OCI-LY1 (cell line): ENCODE measurements at regions not wholly inside any gene's neighbourhood (a gene's known extent, or its start where the extent isn't known, plus 50 kb on each side); places are given as distances from the start of the nearest gene placed in this dataset.

Experiments
- EZH2 ChIP-seq: fragments of 200-600 bp; sonication (generic), shearing (Covaris generic); IDR thresholded peaks from 2 replicates; pipeline ENCODE4 v1.8.0; 2017; ENCODE audit warnings: borderline replicate concordance, mixed run types, mild to moderate bottlenecking, antibody characterized with exemption, low read length, moderate library complexity, mixed read lengths
- TF ChIP-seq, protein P1 (sequence below): fragments of 200-600 bp; sonication (generic), shearing (Covaris generic); IDR thresholded peaks from 2 replicates; pipeline ENCODE4 v1.5.1; 2017; ENCODE audit warnings: mild to moderate bottlenecking, antibody characterized with exemption, low read length, moderate library complexity, mixed read lengths

DNA sequence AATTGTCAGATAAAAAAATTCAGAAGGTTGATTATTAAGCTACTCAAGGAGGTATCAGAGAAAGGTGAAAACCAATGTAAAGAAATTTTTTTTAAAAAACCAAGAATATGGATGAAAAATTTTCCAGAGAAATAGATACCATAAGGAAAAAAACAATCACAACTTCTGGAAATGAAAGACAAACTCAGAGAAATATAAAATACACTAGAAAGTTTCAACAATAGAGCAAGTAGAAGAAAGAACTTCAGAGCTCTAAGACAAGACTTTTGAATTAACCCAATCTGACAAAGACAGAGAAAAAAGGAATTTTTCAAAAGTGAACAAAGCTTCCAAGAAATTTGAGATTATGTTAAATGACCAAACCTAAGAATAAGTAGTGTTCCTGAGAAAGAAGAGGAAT is 62.9 kb upstream of the TEAD1 start:
- TF ChIP-seq, protein P1, sequence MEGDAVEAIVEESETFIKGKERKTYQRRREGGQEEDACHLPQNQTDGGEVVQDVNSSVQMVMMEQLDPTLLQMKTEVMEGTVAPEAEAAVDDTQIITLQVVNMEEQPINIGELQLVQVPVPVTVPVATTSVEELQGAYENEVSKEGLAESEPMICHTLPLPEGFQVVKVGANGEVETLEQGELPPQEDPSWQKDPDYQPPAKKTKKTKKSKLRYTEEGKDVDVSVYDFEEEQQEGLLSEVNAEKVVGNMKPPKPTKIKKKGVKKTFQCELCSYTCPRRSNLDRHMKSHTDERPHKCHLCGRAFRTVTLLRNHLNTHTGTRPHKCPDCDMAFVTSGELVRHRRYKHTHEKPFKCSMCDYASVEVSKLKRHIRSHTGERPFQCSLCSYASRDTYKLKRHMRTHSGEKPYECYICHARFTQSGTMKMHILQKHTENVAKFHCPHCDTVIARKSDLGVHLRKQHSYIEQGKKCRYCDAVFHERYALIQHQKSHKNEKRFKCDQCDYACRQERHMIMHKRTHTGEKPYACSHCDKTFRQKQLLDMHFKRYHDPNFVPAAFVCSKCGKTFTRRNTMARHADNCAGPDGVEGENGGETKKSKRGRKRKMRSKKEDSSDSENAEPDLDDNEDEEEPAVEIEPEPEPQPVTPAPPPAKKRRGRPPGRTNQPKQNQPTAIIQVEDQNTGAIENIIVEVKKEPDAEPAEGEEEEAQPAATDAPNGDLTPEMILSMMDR: no peak
- no peak for TF ChIP-seq EZH2
